ENCODE measurements at regions not wholly inside any gene's neighbourhood (a gene's known extent, or its start where the extent isn't known, plus 50 kb on each side); places are given as distances from the start of the nearest gene placed in this dataset.

DNA sequence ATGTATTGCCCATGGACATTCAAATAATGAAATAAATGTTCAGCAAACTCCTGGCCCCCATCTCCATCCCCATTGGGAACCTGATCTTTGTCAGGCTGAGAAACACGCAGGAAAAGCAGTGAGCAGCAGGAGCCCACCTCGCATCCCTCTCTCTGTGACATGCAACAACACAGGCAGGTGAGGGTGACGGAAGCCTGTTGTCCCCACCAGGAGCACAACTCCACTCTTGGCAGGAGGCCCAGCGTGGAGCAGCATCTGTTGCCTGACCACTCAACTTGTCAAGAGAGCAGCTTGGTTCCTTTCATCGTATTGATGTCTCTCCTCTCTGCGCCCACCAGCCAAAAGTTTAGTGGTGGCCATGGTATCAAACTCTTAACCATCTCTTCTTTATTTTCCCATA is 586.9 kb upstream of the ARID1B start:
- Mint-ChIP-seq H3K27me3 (ENCODE audit: unreplicated experiment) (no peaks in the 10 kb centered on the region), H3K27ac (ENCODE audit: unreplicated experiment) (no peak overlapping the region), H3K36me3 (ENCODE audit: low read depth, unreplicated experiment) (peaks cover 4% of the 10 kb centered on the region), H3K4me3 (ENCODE audit: unreplicated experiment) (no peak overlapping the region), H3K9me3 (ENCODE audit: unreplicated experiment) (no peaks in the 10 kb centered on the region), H3K4me1 (ENCODE audit: unreplicated experiment) (no peaks in the 10 kb centered on the region)
- TF ChIP-seq, protein P1, sequence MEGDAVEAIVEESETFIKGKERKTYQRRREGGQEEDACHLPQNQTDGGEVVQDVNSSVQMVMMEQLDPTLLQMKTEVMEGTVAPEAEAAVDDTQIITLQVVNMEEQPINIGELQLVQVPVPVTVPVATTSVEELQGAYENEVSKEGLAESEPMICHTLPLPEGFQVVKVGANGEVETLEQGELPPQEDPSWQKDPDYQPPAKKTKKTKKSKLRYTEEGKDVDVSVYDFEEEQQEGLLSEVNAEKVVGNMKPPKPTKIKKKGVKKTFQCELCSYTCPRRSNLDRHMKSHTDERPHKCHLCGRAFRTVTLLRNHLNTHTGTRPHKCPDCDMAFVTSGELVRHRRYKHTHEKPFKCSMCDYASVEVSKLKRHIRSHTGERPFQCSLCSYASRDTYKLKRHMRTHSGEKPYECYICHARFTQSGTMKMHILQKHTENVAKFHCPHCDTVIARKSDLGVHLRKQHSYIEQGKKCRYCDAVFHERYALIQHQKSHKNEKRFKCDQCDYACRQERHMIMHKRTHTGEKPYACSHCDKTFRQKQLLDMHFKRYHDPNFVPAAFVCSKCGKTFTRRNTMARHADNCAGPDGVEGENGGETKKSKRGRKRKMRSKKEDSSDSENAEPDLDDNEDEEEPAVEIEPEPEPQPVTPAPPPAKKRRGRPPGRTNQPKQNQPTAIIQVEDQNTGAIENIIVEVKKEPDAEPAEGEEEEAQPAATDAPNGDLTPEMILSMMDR (IDR thresholded peaks at IDR 0.05; ENCODE audit: unreplicated experiment), result no peak
- no peak for DNase-seq (ENCODE audit: low spot score)

DNA sequence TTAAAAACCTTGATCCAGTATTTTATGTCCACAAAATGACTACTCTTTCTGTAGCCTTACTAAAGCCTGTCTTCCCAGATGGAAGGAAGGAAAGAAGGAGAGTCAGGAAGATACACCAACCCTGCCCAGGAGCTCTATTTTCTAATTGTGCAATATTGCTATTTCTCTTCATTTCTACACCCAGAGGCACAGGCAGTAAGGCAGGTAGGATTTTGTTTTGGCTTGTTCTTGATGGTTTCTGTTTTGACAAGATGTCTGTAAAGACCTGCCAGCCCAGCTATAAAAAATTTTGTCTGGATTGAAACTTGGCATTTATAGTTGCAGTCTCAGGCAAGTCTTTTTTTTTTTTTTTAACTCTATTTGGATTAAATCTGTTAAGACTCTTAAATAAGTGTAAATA is 587.5 kb upstream of the ARID1B start:
- no peak for DNase-seq (ENCODE audit: low spot score)
- peaks cover 4% of the 10 kb centered on the region for H3K36me3 Mint-ChIP-seq (ENCODE audit: low read depth, unreplicated experiment)
- no peaks in the 10 kb centered on the region for H3K9me3 Mint-ChIP-seq (ENCODE audit: unreplicated experiment)
- no peak overlapping the region for H3K27ac Mint-ChIP-seq (ENCODE audit: unreplicated experiment)
- TF ChIP-seq, protein P1 (IDR thresholded peaks at IDR 0.05; ENCODE audit: unreplicated experiment), result no peak
- no peaks in the 10 kb centered on the region for H3K4me1 Mint-ChIP-seq (ENCODE audit: unreplicated experiment)
- H3K4me3 Mint-ChIP-seq (ENCODE audit: unreplicated experiment), result no peak overlapping the region
- H3K27me3 Mint-ChIP-seq (ENCODE audit: unreplicated experiment), result no peaks in the 10 kb centered on the region

DNA sequence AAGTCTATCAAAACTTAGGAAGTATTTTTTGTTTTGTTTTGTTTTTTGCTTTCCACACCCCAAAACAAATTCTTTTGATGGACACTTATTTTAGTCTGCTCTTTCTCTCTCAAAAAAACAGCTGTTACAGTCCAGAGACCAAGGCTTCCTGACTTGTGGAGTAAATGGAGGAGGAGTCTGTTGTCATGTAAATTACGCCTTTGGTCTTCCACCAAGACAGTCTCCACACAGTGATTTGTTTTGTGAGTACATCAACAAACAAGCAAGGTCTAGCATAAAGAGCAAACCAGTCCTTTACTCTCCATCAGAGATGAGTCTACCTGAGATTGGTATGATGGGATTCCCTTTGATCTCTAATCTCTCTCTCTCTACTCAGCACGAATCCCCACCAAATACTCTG is 588.0 kb upstream of the ARID1B start:
- TF ChIP-seq, protein P1 (IDR thresholded peaks at IDR 0.05; ENCODE audit: unreplicated experiment), result no peak
- Mint-ChIP-seq H3K4me1 (ENCODE audit: unreplicated experiment) (no peaks in the 10 kb centered on the region), H3K36me3 (ENCODE audit: low read depth, unreplicated experiment) (peaks cover under 1% of the 10 kb centered on the region), H3K27me3 (ENCODE audit: unreplicated experiment) (no peaks in the 10 kb centered on the region), H3K27ac (ENCODE audit: unreplicated experiment) (no peak overlapping the region), H3K4me3 (ENCODE audit: unreplicated experiment) (no peak overlapping the region), H3K9me3 (ENCODE audit: unreplicated experiment) (no peaks in the 10 kb centered on the region)
- DNase-seq (ENCODE audit: low spot score), result no peak

DNA sequence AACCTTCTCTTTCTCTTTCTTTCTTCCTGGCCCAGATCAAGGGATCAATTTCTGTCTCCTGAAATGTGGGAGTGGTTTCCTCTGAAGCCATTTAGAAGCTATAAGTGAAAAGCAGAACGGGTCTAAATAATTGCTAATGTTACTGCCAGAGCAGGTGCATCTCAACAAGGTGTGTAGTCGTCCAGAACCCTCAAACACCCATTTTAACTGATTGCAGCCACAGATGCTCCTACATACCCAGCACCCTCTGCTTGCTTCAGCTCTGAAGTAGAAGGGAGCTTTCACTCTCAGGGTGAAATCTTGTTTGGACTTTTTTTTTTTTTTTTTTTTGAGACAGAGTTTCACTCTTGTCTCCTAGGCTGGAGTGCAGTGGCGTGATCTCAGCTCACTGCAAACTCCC is 592.1 kb upstream of the ARID1B start:
- TF ChIP-seq, protein P1 (IDR thresholded peaks at IDR 0.05; ENCODE audit: unreplicated experiment), result no peak
- no peak overlapping the region for H3K27ac Mint-ChIP-seq (ENCODE audit: unreplicated experiment)
- H3K27me3 Mint-ChIP-seq (ENCODE audit: unreplicated experiment), result peaks cover 1% of the 10 kb centered on the region
- no peak for DNase-seq (ENCODE audit: low spot score)
- no peaks in the 10 kb centered on the region for H3K9me3 Mint-ChIP-seq (ENCODE audit: unreplicated experiment)
- H3K36me3 Mint-ChIP-seq (ENCODE audit: low read depth, unreplicated experiment), result no peaks in the 10 kb centered on the region
- H3K4me3 Mint-ChIP-seq (ENCODE audit: unreplicated experiment), result no peak overlapping the region
- peaks cover 8% of the 10 kb centered on the region for H3K4me1 Mint-ChIP-seq (ENCODE audit: unreplicated experiment)

DNA sequence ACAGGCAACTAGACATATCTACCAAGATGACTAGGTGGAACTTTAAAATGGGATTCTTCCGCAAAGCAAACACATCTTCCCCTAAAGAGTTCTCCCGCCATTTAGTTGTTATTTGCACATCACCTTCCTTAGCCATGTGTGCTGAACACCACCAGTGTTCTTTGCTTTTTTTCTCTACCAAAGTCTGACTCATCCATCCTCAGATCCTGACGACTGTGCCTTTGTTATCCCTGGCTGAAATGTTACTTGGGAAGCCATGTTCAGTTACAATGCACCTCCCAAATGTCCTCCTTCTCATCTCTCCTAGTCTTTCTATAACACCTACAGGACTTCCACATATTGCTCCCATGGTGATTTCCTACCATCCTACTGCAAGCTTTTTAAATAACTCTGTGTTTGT is 593.5 kb upstream of the ARID1B start:
- TF ChIP-seq, protein P1 (IDR thresholded peaks at IDR 0.05; ENCODE audit: unreplicated experiment), result no peak
- H3K4me3 Mint-ChIP-seq (ENCODE audit: unreplicated experiment), result no peak overlapping the region
- H3K4me1 Mint-ChIP-seq (ENCODE audit: unreplicated experiment), result peaks cover 8% of the 10 kb centered on the region

More for the DNA sequence above, 593.5 kb upstream of the ARID1B start:
- peaks cover 1% of the 10 kb centered on the region for H3K27me3 Mint-ChIP-seq (ENCODE audit: unreplicated experiment)
- no peak overlapping the region for H3K27ac Mint-ChIP-seq (ENCODE audit: unreplicated experiment)
- DNase-seq (ENCODE audit: low spot score), result no peak
- H3K9me3 Mint-ChIP-seq (ENCODE audit: unreplicated experiment), result no peaks in the 10 kb centered on the region
- H3K36me3 Mint-ChIP-seq (ENCODE audit: low read depth, unreplicated experiment), result no peaks in the 10 kb centered on the region

Measured in endothelial cell (in vitro differentiated cells).